ENCODE measurements at regions not wholly inside any gene's neighbourhood (a gene's known extent, or its start where the extent isn't known, plus 50 kb on each side); places are given as distances from the start of the nearest gene placed in this dataset.
"Not testable (repeated sequence)": the region's sequence is repeated elsewhere in the genome, so short reads cannot be mapped to it uniquely, and the experiment has no call there.

- no peak for DNase-seq (ENCODE audit: low read depth)
Measured at GRCh38 chr20:46785958-46786357, 76.5 kb downstream of the SLC2A10 start.

GRCh38 chr20:46786566-46786965 lies 77.1 kb downstream of the SLC2A10 start:
- DNase-seq (ENCODE audit: low read depth): no peak

- no peak for DNase-seq (ENCODE audit: low read depth)
Measured at GRCh38 chr20:46787991-46788762, 78.7 kb downstream of the SLC2A10 start.

- not testable (repeated sequence) for DNase-seq (ENCODE audit: low read depth)
Measured at GRCh38 chr20:46788763-46789091, 79.3 kb downstream of the SLC2A10 start.

- no peak for DNase-seq (ENCODE audit: low read depth)
Measured at GRCh38 chr20:46789339-46790028, 80.0 kb downstream of the SLC2A10 start.

- DNase-seq (ENCODE audit: low read depth): no peak
Measured at GRCh38 chr20:46791722-46792416, 82.4 kb downstream of the SLC2A10 start.

- DNase-seq (ENCODE audit: low read depth): no peak
Measured at GRCh38 chr20:46797206-46797605, 87.8 kb downstream of the SLC2A10 start.

GRCh38 chr20:46798430-46798829 lies 89.0 kb downstream of the SLC2A10 start:
- no peak for DNase-seq (ENCODE audit: low read depth)

- no peak for DNase-seq (ENCODE audit: low read depth)
Measured at GRCh38 chr20:46799781-46800408, 90.4 kb downstream of the SLC2A10 start.

GRCh38 chr20:46800409-46800804 lies 91.0 kb downstream of the SLC2A10 start:
- no peak for DNase-seq (ENCODE audit: low read depth)

GRCh38 chr20:46801003-46801702 lies 91.7 kb downstream of the SLC2A10 start:
- DNase-seq (ENCODE audit: low read depth): no peak

- no peak for DNase-seq (ENCODE audit: low read depth)
Measured at GRCh38 chr20:46802722-46803121, 91.9 kb upstream of the EYA2 start.

GRCh38 chr20:46803123-46804020 lies 91.3 kb upstream of the EYA2 start:
- DNase-seq (ENCODE audit: low read depth): no peak

GRCh38 chr20:46804126-46804525 lies 90.5 kb upstream of the EYA2 start:
- no peak for DNase-seq (ENCODE audit: low read depth)

- DNase-seq (ENCODE audit: low read depth): no peak
Measured at GRCh38 chr20:46805836-46806235, 88.8 kb upstream of the EYA2 start.

- DNase-seq (ENCODE audit: low read depth): no peak
Measured at GRCh38 chr20:46807998-46808397, 86.6 kb upstream of the EYA2 start.

- no peak for DNase-seq (ENCODE audit: low read depth)
Measured at GRCh38 chr20:46808565-46808964, 86.1 kb upstream of the EYA2 start.

- no peak for DNase-seq (ENCODE audit: low read depth)
Measured at GRCh38 chr20:46809706-46810360, 84.8 kb upstream of the EYA2 start.

GRCh38 chr20:46810448-46811223 lies 84.0 kb upstream of the EYA2 start:
- DNase-seq (ENCODE audit: low read depth): no peak
